ENCODE measurements at regions not wholly inside any gene's neighbourhood (a gene's known extent, or its start where the extent isn't known, plus 50 kb on each side); places are given as distances from the start of the nearest gene placed in this dataset.
"Not testable (repeated sequence)": the region's sequence is repeated elsewhere in the genome, so short reads cannot be mapped to it uniquely, and the experiment has no call there.

GRCh38 chr1:58855274-58856165 lies 71.7 kb upstream of the JUN start:
- H3K9me3 ChIP-seq: no peaks in the 10 kb centered on the region
- no peak for TF ChIP-seq EP300 (IDR thresholded peaks at IDR 0.05)
- TF ChIP-seq POLR2A (IDR thresholded peaks at IDR 0.05): no peak
- no peak for TF ChIP-seq POLR2AphosphoS5 (IDR thresholded peaks at IDR 0.05)
- TF ChIP-seq CTCF (IDR thresholded peaks at IDR 0.05): no peak
- H3K36me3 ChIP-seq: no peaks in the 10 kb centered on the region
- H3K27ac ChIP-seq: peak overlapping the region in 1 of 4 donors; percentile 25
- no peaks in the 10 kb centered on the region for H3K27me3 ChIP-seq
- no peak for ATAC-seq
- 35 to 57% methylated on average over 9 to 10 of the region's 10 CpGs for WGBS, 2 donors (ENCODE audit: low coverage in 1 of 2)
- no peak overlapping the region for H3K4me3 ChIP-seq
- H3K4me1 ChIP-seq: peaks cover 0 to 5% (median 0%) of the 10 kb centered on the region in 3 donors

- not testable (repeated sequence) for H3K36me3 ChIP-seq, H3K4me3 ChIP-seq, H3K27me3 ChIP-seq, H3K4me1 ChIP-seq, ATAC-seq, H3K27ac ChIP-seq, H3K9me3 ChIP-seq
- WGBS, 2 donors (ENCODE audit: low coverage in 1 of 2): 100% methylated on average over 1 of the region's 1 CpG; no CpG with 5 or more reads in 1 of the 2 donors
These were observed 72.4 kb upstream of the JUN start for GRCh38 chr1:58856281-58856680.

- Histone ChIP-seq H3K4me3 (no peak overlapping the region), H3K27me3 (no peaks in the 10 kb centered on the region), H3K36me3 (no peaks in the 10 kb centered on the region), H3K4me1 (peaks cover 0 to 5% (median 0%) of the 10 kb centered on the region in 3 donors), H3K27ac (no peak overlapping the region), H3K9me3 (no peaks in the 10 kb centered on the region)
- TF ChIP-seq CTCF (IDR thresholded peaks at IDR 0.05) (no peak), POLR2A (IDR thresholded peaks at IDR 0.05) (no peak), POLR2AphosphoS5 (IDR thresholded peaks at IDR 0.05) (no peak), EP300 (IDR thresholded peaks at IDR 0.05) (no peak)
- 78 to 100% methylated on average over 1 to 3 of the region's 3 CpGs for WGBS, 2 donors (ENCODE audit: low coverage in 1 of 2)
- ATAC-seq: no peak
These were observed 74.1 kb upstream of the JUN start for GRCh38 chr1:58857680-58858673.

- H3K9me3 ChIP-seq: no peaks in the 10 kb centered on the region
- 81 to 83% methylated on average over 2 to 3 of the region's 3 CpGs for WGBS, 2 donors (ENCODE audit: low coverage in 1 of 2)
- no peak for ATAC-seq
- H3K36me3 ChIP-seq: no peaks in the 10 kb centered on the region
- no peak overlapping the region for H3K27ac ChIP-seq
- no peak overlapping the region for H3K4me3 ChIP-seq
- H3K27me3 ChIP-seq: no peaks in the 10 kb centered on the region
- TF ChIP-seq EP300 (IDR thresholded peaks at IDR 0.05): no peak
- no peak for TF ChIP-seq CTCF (IDR thresholded peaks at IDR 0.05)
- TF ChIP-seq POLR2AphosphoS5 (IDR thresholded peaks at IDR 0.05): no peak
- TF ChIP-seq POLR2A (IDR thresholded peaks at IDR 0.05): no peak
- peaks cover 0 to 3% (median 0%) of the 10 kb centered on the region in 3 donors for H3K4me1 ChIP-seq
These were observed 76.1 kb upstream of the JUN start for GRCh38 chr1:58859769-58860485.

- no peak for ATAC-seq
- TF ChIP-seq EP300 (IDR thresholded peaks at IDR 0.05) (no peak), CTCF (IDR thresholded peaks at IDR 0.05) (no peak), POLR2AphosphoS5 (IDR thresholded peaks at IDR 0.05) (no peak), POLR2A (IDR thresholded peaks at IDR 0.05) (no peak)
- no peaks in the 10 kb centered on the region for H3K36me3 ChIP-seq
- no peaks in the 10 kb centered on the region for H3K4me1 ChIP-seq
- no peaks in the 10 kb centered on the region for H3K9me3 ChIP-seq
- H3K27me3 ChIP-seq: no peaks in the 10 kb centered on the region
- no peak overlapping the region for H3K4me3 ChIP-seq
- no peak overlapping the region for H3K27ac ChIP-seq
- 57 to 94% methylated on average over 1 of the region's 1 CpG for WGBS, 2 donors (ENCODE audit: low coverage in 1 of 2)
These were observed 77.2 kb upstream of the JUN start for GRCh38 chr1:58861076-58861475.
